Smooth muscle cell (in vitro differentiated cells): ENCODE measurements at regions not wholly inside any gene's neighbourhood (a gene's known extent, or its start where the extent isn't known, plus 50 kb on each side); places are given as distances from the start of the nearest gene placed in this dataset.

Source experiments
- DNase-seq: peaks from one replicate; lab custom pipeline; 2025; ENCODE audit not compliant: unreplicated experiment; lab: John Stamatoyannopoulos, UW
- H2AFZ ChIP-seq: fragments of 200-600 bp; sonication (generic); 2 replicates; pipeline ENCODE4 v1.6.0; 2016; ENCODE audit warnings: antibody characterized with exemption, low read depth, mild to moderate bottlenecking
- H3F3A ChIP-seq: fragments of 200-600 bp; sonication (generic); 2 replicates; pipeline ENCODE4 v1.6.0; 2017; ENCODE audit warnings: antibody characterized with exemption, low read depth
- H3K27ac ChIP-seq: fragments of 200-600 bp; sonication (generic); 2 replicates; pipeline ENCODE4 v1.5.1; 2016; ENCODE audit warnings: low read depth, mild to moderate bottlenecking
- H3K27me3 ChIP-seq: fragments of 200-600 bp; sonication (generic); 2 replicates; pipeline ENCODE4 v1.6.1; 2016; ENCODE audit warnings: low read depth, mild to moderate bottlenecking
- H3K36me3 ChIP-seq: fragments of 200-600 bp; sonication (generic); 2 replicates; pipeline ENCODE4 v1.5.1; 2016; ENCODE audit warnings: low read depth
- H3K4me1 ChIP-seq: fragments of 200-600 bp; sonication (generic); 2 replicates; pipeline ENCODE4 v1.5.1; 2016; ENCODE audit warnings: low read depth
- H3K4me2 ChIP-seq: fragments of 200-600 bp; sonication (generic); 2 replicates; pipeline ENCODE4 v1.6.0; 2016; ENCODE audit warnings: mild to moderate bottlenecking
- H3K4me3 ChIP-seq: fragments of 200-600 bp; sonication (generic); 2 replicates; pipeline ENCODE4 v1.5.1; 2016; ENCODE audit warnings: mild to moderate bottlenecking
- H3K79me2 ChIP-seq: fragments of 200-600 bp; sonication (generic); 2 replicates; pipeline ENCODE4 v1.6.0; 2016; ENCODE audit warnings: low read depth, mild to moderate bottlenecking
- H3K9ac ChIP-seq: fragments of 200-600 bp; sonication (generic); 2 replicates; pipeline ENCODE4 v1.6.0; 2016; ENCODE audit warnings: low read depth
- H3K9me3 ChIP-seq: fragments of 200-600 bp; sonication (generic); replicated peaks from 2 replicates; pipeline ENCODE4 v1.5.1; 2016; ENCODE audit warnings: low read depth
- H4K20me1 ChIP-seq: fragments of 200-600 bp; sonication (generic); 2 replicates; pipeline ENCODE4 v1.6.0; 2016; ENCODE audit warnings: low read depth
- WGBS: methylation state at CpG from one replicate; pipeline ENCODE4 v1.1.7; 2016; ENCODE audit warnings: low lambda C conversion rate; 5-methylcytosine and 5-hydroxymethylcytosine counted together
- TF ChIP-seq, protein P1 (sequence below): fragments of 200-600 bp; sonication (generic); IDR thresholded peaks from 2 replicates; pipeline ENCODE4 v1.5.1; 2017; ENCODE audit warnings: borderline replicate concordance, mild to moderate bottlenecking, antibody characterized with exemption; ENCODE audit not compliant: insufficient read depth, poor library complexity, severe bottlenecking

DNA sequence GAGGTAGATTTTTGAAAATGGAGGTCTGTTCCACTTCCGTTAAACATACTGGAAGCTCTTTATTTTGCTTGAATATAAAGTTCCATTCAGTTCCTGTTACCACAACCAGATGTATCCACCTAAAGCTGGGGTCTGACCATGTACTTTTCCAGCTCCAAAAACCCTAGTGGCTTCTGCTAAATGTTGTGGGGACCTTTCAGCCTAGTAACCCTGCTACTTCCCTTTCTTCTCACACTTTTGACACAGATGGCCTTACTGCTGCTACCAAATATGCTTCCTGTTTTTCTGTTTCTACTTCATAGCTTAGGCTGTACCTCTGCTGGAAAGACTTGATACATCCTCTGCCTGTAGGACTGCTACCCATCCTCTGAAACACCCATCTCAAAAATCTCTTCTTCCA lies 87.8 kb downstream of the COL6A6 start:
- Histone ChIP-seq H3K27ac (no peak overlapping the region), H2AFZ (no peak overlapping the region), H3F3A (no peaks in the 10 kb centered on the region), H3K4me1 (no peaks in the 10 kb centered on the region), H3K79me2 (no peaks in the 10 kb centered on the region), H3K4me3 (no peak overlapping the region), H3K9me3 (peaks cover 6% of the 10 kb centered on the region), H3K36me3 (no peaks in the 10 kb centered on the region), H3K27me3 (no peaks in the 10 kb centered on the region), H4K20me1 (no peaks in the 10 kb centered on the region), H3K4me2 (no peak overlapping the region), H3K9ac (no peak overlapping the region)
- TF ChIP-seq, protein P1, sequence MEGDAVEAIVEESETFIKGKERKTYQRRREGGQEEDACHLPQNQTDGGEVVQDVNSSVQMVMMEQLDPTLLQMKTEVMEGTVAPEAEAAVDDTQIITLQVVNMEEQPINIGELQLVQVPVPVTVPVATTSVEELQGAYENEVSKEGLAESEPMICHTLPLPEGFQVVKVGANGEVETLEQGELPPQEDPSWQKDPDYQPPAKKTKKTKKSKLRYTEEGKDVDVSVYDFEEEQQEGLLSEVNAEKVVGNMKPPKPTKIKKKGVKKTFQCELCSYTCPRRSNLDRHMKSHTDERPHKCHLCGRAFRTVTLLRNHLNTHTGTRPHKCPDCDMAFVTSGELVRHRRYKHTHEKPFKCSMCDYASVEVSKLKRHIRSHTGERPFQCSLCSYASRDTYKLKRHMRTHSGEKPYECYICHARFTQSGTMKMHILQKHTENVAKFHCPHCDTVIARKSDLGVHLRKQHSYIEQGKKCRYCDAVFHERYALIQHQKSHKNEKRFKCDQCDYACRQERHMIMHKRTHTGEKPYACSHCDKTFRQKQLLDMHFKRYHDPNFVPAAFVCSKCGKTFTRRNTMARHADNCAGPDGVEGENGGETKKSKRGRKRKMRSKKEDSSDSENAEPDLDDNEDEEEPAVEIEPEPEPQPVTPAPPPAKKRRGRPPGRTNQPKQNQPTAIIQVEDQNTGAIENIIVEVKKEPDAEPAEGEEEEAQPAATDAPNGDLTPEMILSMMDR: no peak
- DNase-seq: no peak
- 100% methylated on average over 1 of the region's 1 CpG for WGBS

DNA sequence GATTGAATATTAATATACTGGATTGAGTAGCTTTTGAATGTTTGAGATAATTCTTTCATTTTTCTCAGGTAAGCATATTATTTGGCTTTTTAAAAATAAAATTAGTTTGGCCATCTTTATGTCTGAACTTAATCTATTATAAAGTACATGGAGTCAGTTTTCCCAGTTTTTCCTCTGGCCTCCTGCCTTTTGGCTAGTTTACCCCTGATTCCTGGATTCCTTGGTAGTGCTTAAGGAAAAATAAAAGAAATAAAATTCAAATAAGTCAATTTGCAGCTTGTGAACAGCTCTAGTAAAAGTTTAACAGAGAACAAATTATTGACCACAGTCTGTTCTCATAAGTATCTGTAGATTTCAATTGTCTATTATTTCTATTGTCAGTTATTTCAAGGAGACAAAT lies 89.4 kb downstream of the COL6A6 start:
- Histone ChIP-seq H3K27me3 (no peaks in the 10 kb centered on the region), H3K36me3 (no peaks in the 10 kb centered on the region), H3K4me2 (no peak overlapping the region), H4K20me1 (no peaks in the 10 kb centered on the region), H3K79me2 (no peaks in the 10 kb centered on the region), H2AFZ (no peak overlapping the region), H3K9ac (no peak overlapping the region), H3K4me1 (no peaks in the 10 kb centered on the region), H3K27ac (no peak overlapping the region), H3F3A (no peaks in the 10 kb centered on the region), H3K4me3 (no peak overlapping the region), H3K9me3 (peaks cover 6% of the 10 kb centered on the region)
- DNase-seq: no peak
- TF ChIP-seq, protein P1: no peak

DNA sequence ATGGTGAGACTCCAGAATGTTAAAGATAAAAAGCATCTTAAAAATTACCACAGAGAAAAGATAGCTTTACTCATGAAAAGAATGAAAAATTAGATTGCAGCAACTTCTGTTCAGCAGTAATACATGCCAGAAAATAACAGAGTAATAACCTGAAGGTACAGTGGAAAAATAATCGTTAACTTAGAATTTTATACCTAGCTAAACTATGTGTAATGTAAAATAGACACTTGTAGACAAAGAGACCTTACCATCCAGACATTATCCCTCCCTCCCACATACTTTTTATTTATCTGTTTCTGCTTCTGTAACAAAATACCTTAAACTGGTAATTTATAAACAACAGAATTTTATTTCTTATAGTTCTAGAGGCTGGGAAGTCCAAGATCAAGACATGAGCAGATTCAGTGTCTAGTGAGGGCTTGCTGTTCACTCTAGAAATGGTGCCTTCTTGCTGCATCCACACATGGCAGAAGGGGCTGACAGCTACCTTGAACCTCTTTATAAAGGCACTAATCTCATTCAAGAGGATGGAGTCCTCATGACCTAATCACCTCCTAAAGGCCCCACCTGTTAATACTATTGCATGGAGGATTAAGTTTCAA lies 90.7 kb downstream of the COL6A6 start:
- Histone ChIP-seq H3K4me3 (no peak overlapping the region), H3K36me3 (no peaks in the 10 kb centered on the region), H3K9me3 (peaks cover 6% of the 10 kb centered on the region), H3K4me2 (no peak overlapping the region), H3K79me2 (no peaks in the 10 kb centered on the region), H4K20me1 (no peaks in the 10 kb centered on the region), H3K9ac (no peak overlapping the region), H3F3A (no peaks in the 10 kb centered on the region), H3K27ac (no peak overlapping the region), H2AFZ (no peak overlapping the region), H3K27me3 (no peaks in the 10 kb centered on the region), H3K4me1 (no peaks in the 10 kb centered on the region)
- no peak for DNase-seq
- TF ChIP-seq, protein P1: no peak
- 96% methylated on average over 1 of the region's 1 CpG for WGBS

DNA sequence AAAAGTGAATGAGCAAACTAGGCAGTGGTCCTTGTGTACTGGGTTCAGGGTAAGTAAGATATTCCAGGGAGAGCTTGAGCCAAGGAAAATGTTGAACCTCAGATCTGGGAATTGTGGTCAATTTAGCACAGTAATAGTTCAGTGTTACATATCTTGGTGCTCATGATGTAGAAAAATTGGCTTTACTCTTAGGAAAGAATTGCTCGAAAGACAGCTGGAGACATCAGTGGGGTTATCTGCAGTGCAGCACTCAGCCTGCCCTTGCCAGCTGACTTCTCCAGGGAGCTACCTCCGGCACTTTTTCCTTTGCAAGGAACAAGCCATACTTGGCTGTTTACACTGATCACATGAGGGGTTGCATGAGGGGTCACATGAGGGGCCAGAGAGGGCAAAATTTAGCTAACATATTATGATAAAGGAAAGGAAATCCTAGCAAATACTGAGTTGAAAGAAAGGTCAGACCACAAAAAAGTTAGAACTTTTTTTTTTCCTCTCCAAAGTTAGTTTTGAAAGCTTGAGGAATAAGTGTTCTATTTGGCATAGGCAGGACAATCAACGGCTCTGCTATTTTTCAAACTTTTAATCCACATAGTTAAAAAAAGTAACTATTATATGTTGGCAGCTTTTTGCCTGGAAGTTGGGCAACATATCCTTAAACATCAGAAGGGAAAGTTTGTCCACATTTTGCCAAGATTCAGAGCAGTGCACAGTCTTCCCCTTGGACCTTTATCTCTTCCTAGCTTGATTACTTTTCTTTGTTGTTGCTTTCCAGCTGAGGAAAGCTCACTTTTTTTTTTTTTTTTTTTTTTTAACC lies 92.4 kb downstream of the COL6A6 start:
- H3K4me3 ChIP-seq: no peak overlapping the region
- no peak overlapping the region for H3K27ac ChIP-seq
- H4K20me1 ChIP-seq: no peaks in the 10 kb centered on the region
- H3K36me3 ChIP-seq: no peaks in the 10 kb centered on the region
- H2AFZ ChIP-seq: no peak overlapping the region
- DNase-seq: no peak
- H3K79me2 ChIP-seq: no peaks in the 10 kb centered on the region
- no peak overlapping the region for H3K4me2 ChIP-seq
- H3K4me1 ChIP-seq: no peaks in the 10 kb centered on the region
- no peak overlapping the region for H3K9ac ChIP-seq
- no peaks in the 10 kb centered on the region for H3K27me3 ChIP-seq
- WGBS: 91% methylated on average over 3 of the region's 3 CpGs
- H3F3A ChIP-seq: no peaks in the 10 kb centered on the region
- TF ChIP-seq, protein P1: no peak
- peaks cover 6% of the 10 kb centered on the region for H3K9me3 ChIP-seq
